Stimulated activated CD8-positive, alpha-beta memory T cell treated with anti-CD3 and anti-CD28 coated beads, Interleukin-4, amount 100 ng/mL, for 24 hours (primary cell): ENCODE measurements at regions not wholly inside any gene's neighbourhood (a gene's known extent, or its start where the extent isn't known, plus 50 kb on each side); places are given as distances from the start of the nearest gene placed in this dataset.
"Not testable (repeated sequence)": the region's sequence is repeated elsewhere in the genome, so short reads cannot be mapped to it uniquely, and the experiment has no call there.

Source experiments
- DNase-seq: peaks from one replicate; pipeline ENCODE4 v3.0.0-alpha.2; 2020; ENCODE audit warnings: low read depth

DNA sequence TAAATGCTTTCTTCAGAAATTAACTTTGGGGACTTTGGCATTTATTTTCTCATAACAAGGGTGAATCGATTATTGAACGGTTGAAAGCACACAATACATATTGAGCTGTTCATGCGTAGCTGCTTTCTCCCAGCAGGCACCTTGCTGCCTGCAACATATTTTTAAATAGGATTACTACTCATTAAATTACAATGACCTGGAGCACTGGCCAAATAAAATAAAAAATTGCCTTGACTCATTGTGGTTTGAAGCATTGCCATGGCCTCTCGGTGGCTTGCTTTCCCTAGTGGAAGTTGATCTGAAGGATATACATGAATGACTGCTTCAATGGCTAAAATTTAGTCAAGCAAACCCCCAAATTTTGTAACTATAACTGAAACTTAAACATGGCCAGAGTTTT is 181.6 kb upstream of the NUDT12 start:
- DNase-seq, result no peak

DNA sequence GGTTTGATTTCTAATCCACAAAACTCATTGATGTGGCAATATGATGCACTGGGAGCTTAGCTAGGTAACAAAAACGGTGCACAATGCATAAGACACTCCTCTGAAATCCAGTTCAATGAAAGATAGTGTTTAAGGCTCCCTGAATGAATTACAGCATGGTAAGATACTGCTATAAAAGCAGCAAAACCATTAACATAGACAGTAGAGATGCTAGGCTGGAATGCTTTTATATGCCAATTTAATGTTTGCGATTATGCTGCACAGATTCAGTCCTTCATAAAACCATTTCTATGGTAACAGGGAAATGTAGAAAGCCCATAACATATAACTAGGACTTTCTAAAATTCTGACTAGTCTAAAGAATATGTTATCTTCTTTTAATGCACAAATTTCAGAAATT is 180.8 kb upstream of the NUDT12 start:
- DNase-seq, result no peak

DNA sequence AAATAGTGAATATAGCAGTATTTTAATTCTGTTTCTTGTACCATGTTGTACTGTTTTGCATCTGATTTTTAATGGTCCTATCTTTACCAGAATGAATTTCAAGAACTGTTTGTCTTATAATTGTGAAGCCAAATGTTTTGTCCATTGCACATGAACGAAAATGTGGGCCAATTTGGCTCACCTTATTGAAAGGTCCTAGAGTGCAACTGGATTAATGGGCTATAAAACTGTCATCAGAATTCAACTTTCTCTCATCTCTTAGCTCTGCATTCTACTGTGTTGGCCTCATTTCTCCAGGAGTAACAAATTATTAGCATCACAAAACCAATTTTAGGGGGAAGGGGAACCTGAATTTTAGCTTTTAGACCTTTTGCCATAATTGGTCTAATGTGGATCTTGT is 179.4 kb upstream of the NUDT12 start:
- DNase-seq, result no peak

DNA sequence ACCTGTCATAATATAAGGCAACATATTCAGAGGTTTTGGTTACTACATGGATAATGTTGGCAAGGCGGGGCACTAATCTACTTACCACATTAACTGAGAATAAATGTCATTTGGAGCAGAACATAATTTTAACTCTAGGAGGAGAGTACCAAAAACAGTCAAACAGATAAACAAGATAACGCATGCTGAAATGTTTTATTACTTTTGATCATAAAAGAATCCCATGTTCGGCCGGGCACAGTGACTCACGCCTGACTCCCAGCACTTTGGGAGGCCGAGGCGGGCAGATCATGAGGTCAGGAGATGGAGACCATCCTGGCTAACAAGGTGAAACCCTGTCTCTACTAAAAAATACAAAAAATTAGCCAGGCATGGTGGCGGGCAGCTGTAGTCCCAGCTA is 173.8 kb upstream of the NUDT12 start:
- DNase-seq, result not testable (repeated sequence)

DNA sequence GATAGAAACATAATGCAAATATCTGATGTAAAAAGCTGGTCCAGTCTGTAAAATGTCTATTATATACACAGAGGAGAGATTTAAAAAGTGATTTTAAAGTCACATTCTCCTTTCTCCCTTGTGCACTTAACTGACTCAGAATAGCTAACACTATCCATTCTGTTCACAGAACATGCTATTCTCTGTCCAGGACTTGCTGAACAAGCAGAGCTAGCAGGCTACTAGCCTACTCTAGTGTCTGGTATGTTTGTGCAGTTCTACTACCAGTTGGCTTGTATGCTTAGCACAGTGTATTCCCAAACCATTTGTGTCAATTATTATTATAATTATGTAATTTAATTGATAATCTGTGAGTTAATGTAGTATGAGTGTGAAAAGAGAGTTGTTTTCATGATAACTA is 161.7 kb upstream of the NUDT12 start:
- no peak for DNase-seq

DNA sequence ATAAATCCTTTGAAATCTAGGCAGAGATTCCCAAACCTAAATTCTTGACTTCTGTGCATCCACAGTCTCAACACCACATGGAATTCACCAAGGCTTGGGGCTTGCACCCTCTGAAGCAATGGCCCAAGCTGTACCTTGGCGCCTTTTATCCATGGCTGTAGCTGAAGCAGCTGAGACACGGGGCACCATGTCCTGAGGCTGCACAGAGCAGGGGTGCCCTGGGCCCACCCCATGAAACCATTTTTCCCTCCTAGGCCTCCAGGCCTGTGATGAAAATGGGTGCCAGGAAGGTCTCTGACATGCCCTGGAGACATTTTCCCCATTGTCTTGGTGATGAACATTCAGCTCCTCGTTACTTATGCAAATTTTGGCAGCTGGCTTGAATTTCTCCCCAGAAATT is 158.6 kb upstream of the NUDT12 start:
- no peak for DNase-seq

DNA sequence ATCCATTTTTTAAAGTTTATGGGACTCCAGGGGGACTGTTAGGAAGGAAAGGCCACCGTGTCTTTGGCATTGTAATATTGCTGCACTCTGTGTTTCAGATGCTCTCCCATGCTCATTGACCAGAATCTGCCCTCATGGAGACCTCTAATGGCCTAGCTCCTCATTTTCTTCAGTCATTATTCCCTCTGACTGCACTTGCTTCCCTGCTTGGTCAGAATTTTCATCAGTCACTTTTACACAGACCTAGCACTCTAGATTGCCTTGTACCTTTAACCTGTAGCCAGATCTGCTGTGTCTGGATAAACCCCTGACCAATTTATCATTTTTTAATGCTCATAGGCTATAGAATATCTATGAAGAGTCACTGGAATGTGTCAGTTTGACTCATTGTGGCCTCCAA is 155.5 kb upstream of the NUDT12 start:
- DNase-seq, result no peak

DNA sequence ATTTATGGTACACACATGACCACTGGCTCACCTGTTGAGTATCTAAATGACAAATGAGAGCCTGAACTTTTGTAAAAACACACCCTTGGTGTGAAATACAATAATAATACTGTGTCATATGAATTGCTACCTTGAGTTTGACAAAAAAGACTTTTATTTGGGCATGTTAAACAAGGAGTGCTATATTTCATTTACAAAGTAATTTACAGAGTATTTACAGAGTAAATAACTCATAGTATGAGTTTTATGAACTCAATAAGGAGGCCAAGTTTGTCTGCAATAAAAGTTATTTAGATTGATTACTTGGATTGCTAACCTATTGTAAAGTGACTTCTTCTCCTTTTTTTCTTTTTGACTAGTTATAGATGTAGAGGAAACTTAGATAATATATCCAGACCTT is 146.0 kb upstream of the NUDT12 start:
- DNase-seq, result no peak

DNA sequence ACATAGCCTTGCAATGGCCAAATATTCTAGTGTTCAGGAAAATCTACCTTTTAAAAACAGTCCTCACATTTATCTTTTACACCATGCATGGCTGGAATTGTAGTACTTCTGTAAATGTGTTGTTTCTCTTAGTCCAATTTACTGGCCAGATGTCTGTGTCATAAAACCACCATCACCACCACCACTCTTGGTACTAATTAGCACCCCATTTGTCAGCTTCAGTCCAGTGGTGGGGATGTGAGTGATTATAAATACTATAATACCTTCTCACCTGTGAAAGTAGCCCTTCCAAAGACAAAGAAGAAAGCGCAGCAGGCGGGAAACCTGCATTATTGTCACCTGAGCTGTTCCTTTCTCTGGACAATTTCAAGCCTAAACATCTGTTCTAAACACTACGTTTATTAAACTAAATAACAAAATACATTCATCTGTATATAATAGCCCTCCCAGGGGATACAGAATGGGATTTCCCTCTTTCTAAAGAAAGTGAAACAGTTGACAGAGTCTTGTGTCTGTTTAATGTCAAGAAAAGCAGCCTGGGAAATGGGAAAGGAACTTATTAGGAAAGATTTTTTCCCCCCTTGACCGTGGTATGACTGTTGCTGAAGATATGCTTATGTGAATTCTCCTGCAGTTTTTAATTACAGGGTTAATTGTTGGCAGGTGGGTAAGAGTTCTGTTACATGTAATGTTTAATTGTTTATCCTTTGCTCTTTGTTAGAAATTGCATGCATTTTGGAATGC is 144.5 kb upstream of the NUDT12 start:
- DNase-seq, result no peak

DNA sequence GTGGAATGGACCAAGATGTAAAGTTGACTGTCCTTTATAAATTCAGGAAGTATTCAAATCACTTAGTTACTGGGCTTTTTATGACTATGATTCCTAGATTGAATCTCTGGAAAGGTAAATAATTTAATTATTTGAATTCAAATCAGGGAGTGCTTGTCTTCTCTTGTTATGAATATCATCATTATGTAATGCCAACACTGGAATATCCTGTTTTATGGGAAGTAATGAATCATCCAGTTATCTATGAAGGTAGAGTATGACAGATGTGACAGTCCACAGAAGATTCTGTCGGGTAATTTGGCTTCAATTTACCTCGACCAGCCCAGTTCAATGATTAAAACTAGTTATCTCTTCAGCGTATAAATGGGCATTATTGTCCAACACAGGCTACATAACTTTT is 141.0 kb upstream of the NUDT12 start:
- no peak for DNase-seq

DNA sequence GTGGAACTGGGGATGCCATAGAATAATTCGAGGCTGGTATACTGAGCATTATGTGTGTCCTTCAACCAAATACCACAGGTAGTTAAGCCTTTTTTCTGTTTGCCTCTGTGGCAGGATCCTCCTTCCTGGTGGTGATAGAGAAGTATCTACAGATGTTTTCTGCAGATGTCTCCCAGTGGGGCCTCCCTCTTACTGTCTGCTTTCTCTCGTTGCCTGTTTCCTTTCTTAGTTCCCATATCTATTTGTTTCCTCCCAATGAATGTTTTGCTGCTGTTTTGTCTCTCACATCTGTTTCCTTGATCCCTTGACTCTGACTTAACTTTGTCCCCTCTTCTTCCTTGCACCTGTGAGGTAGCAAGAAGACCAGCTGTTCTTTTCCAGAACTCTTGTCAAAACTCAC is 130.9 kb upstream of the NUDT12 start:
- DNase-seq, result no peak

DNA sequence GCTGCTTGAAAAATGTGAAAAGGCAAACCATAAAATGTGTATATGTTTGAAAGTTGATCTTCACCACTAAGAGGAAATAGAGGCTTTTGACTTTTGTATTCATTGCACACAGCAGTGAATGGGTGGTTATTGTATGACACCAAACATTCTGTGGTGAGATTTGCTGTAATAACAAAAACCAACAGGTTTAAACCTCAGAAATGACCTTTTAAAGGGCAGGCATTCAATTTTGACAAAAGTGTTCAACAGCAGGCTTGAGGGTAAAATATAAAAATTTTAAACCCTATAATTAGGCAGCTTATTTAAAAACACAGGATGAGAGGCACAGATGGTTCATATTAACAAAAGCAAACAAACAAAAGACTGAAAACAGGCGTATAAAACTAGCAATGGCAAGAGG is 128.1 kb upstream of the NUDT12 start:
- no peak for DNase-seq

DNA sequence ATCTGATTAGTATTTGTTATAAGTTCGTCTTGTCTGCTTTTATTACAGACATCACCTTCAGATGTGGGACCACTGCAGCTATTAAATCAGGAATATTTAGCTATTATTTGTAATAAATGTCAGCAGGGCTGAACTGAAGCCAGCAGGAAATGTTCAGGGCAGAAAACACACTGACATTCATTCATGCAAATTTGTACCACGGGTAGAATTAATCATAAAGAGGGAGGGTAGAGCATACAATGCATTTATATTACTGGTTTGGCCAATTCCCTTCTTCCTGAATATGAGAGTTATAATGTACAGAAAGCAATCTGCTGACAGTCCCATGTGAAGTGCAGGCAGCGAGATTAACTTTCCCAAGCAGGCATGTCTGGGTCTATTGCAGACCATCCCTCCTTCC is 117.3 kb upstream of the NUDT12 start:
- DNase-seq, result no peak

DNA sequence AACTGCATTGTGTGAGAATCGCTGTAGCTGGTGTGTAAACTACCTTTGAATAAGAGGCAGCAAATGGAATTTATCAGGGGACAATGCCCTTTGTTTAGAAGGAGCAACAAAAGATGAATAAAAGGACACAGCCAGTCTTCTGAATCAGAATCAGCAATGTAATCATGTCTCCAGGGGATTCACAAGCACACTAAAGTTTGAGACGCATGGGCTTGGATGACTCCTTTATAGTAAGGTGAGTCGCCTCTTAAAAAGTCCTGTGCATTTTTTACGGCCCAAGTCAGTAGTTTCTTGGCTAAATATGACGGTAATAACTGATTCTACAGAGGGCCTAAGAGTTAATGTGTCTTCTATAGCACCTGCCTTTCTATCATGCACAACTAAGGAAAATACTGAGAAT is 113.6 kb upstream of the NUDT12 start:
- DNase-seq, result not testable (repeated sequence)

DNA sequence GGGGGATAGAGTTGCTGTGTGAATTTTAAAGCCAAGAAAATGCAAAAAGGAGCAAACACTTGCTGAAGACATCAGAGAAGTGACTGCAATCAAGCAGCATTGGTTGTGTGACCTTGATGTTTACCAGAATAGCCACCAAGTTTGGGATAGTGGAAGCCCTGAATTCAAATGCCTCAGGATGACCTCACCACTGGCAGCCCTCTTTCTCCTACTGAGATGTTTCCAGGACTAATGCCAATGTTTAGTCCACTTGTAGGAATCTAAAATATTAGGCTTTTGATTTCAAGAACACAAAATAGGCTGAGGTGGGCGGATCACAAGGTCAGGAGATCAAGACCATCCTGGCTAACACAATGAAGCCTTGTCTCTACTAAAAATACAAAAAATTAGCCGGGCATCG is 112.2 kb upstream of the NUDT12 start:
- no peak for DNase-seq

DNA sequence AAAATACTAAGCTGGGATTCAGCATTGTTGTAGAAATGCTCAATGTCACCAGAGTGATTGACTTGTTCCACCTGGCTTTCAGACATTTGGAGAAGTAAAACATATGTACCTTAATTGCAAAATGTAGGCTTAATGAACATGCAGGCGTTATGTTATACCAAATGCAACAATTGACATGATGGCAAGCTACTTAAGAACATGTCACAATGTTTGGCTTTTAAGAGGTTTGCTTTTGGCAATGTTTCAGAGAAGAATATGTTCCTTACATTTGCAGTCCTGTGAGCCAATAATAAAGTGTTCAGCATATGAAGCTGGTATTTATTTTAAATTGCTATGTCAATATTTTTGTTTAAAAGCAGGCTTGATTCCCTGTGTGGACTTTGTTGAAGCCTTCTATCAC is 111.7 kb upstream of the NUDT12 start:
- no peak for DNase-seq

DNA sequence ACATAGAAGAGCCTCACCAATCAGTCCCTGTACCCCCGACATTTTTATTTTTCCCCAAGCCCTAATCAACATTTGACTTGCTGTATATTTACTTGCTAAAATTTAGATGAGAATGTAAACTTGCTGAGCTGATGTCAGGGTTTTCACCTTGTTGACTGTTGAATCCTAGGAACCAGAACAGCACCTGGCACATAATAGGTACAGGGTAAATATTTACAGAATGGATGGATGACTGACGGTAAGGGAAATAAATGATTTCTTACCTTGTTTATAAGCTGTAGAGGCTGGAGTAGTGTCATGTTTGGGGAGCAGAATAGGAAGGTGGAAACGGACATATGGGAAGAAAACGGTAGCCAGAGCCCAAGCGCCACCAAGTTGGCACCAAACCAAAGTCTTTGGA is 107.0 kb upstream of the NUDT12 start:
- no peak for DNase-seq

DNA sequence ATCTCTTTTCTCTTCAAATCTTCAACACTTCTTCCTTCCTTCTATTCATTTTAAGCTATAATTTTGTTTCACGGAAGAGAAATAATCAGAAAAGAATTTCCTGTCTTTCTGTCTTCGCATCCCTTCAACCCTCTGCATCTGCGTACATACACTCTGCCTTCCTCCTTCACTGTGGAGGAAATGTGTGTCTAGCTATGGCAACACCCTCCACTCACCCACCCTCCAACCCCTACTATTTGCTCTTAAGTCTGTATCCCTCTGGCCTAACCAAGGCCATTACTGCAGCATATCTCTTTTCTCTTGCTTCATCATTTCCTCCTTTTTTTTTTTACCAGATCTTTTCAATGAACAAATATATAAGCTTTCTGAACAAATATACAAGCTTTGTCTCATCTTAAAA is 105.7 kb upstream of the NUDT12 start:
- DNase-seq, result no peak

DNA sequence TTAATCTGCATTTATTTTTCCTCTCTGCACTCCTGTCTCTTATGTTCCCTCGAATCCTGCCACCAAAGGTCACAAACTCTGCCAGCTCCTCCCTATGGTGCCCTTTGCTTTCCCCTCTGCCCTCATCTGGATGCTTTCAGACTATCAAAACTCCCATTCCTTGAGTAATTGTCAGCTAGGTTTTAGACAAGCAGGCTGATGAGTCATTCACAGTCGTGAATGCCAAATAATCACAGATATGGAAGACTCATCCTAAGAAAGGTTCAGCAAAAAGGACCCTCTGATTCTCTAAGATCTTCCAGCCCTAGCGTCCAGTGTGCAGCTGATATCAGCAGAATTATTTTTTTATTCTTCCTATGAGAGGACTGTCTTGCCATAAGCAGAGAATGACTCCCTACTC is 104.5 kb upstream of the NUDT12 start:
- no peak for DNase-seq

DNA sequence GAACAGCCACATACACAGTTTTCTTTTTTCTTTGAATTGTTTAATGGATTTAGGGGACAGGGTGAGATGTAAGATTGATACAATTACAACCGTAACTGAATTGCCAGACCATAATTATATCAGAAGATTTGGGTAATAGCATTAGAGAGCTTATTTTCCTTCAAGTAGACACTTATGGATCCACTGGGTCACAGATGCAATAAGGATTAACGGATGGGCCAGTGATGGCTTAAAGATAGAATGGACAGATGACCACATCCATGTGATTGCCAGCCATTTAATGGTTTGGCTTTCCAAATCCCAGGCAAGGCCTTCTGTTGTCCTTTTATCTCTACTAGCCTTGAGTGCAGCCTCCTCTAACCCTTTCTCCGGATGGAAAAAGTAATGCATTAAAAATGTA is 94.7 kb upstream of the NUDT12 start:
- no peak for DNase-seq

DNA sequence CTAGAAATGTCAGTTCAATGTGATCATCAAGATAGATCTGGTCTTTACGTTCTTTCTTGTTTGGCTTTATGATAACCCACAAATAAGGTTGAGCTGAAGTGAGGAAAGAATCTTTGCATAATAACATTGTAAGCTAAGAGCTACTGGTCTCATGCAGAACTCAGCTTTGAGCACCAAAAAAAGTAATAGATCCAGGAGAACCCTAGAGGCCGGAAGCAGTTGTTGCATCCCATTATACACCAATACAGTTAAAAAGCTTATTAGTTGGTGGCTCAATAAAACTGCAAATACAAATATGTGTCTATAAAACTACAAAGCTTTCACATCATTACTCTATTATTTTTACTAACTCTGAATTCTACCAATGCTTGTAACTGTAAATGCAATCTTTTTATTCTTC is 85.5 kb upstream of the NUDT12 start:
- DNase-seq, result no peak

DNA sequence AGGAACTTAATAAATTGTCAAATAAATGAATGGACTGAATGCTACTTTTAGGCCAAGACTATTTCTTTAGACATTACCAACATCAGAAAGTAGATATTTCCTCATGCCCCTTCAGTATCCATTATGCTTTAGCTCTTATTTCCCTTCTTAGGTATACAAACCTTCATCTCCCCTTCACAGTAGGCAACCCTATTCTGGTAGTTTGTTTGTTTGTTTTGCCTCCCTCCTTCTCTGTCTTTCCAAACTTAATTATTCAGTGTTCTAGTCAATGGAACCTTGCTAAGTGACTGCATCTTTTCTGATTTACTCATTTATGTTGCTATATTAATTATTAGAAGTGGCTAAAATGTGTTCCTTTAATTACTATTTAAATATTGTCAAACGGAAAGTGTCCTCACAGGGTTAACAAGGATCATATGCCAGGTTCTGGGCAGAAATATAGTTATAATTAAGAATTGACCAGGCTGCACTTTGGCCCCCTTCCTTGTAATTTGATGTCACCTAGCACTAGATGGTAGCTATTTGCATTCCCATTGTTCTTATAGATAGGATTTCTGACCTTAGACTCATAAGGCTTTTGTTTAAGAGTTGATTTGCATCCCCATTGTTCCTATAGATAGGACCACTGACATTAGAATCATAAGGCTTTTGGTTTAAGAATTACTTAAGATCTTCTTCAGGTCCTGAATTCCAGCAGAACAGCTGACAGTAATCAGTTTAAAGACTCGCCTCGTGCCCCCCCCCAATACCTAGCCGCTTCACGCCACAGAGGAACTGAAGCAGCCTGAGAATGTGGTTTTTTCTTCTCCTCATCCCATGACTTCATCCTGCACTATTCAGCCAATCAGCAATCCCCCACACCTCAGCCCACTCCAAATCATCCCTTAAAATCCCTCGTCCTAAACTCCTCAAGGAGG is 84.4 kb upstream of the NUDT12 start:
- no peak for DNase-seq

DNA sequence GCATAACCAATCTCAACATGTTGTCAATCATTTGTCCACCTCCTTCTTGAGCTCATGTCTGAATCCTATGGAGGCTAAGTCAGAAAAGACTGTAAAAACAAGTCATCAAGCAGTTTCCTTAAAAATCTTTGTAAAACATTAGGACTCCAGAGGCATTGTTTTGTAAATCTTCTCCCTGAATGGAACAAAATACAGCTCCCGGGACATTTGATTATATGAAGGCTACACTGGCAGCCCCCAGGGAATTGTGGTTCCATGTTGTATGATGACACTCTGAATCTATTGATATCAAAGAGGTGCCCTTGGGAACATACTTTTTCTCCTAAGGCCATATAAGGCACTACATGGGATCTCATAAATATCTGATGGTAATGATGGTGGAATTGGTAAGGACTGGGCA is 83.2 kb upstream of the NUDT12 start:
- no peak for DNase-seq

DNA sequence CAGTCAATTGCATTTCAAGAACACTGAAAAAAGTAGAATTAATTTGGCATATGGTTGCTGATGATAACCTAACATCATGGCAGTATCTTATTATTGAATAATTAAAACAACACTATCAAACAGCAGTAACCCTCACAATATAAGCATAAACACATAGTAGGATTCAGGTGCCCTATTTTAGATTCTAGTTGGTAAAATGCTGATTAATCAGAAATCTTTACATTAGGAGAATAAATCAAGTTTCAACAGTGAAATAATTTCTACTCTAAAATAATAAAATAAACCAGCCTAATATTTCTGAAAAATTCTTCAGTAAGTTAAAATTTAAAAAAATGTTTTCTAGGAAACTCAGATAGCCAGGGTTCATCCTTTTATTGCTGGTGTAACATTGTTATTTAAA is 76.4 kb upstream of the NUDT12 start:
- no peak for DNase-seq
